Osteoblast (primary cell): ENCODE measurements at regions not wholly inside any gene's neighbourhood (a gene's known extent, or its start where the extent isn't known, plus 50 kb on each side); places are given as distances from the start of the nearest gene placed in this dataset.
A peak's percentile ranks its signal among the peaks of the same experiment; 100 is the strongest.
"Not testable (repeated sequence)": the region's sequence is repeated elsewhere in the genome, so short reads cannot be mapped to it uniquely, and the experiment has no call there.

ENCODE experiments used
- DNase-seq: peaks from one replicate; pipeline ENCODE4 v3.0.0; 2011; ENCODE audit warnings: low spot score, mixed read lengths; ENCODE audit not compliant: insufficient read length; ENCODE audit errors: missing footprints
- H2AFZ ChIP-seq: 2 replicates; pipeline ENCODE4 v1.6.0; 2011; ENCODE audit warnings: mild to moderate bottlenecking, low read length
- H3K27ac ChIP-seq: 2 replicates; pipeline ENCODE4 v1.5.1; 2011; ENCODE audit warnings: mild to moderate bottlenecking, low read depth, low read length, moderate library complexity
- H3K27me3 ChIP-seq: 2 replicates; pipeline ENCODE4 v1.6.0; 2012; ENCODE audit warnings: mild to moderate bottlenecking, control low read depth, inconsistent platforms, low read length, moderate library complexity; ENCODE audit not compliant: insufficient read depth
- H3K36me3 ChIP-seq: 2 replicates; pipeline ENCODE4 v1.5.1; 2011; ENCODE audit warnings: mild to moderate bottlenecking, low read length, control low read depth, moderate library complexity; ENCODE audit not compliant: insufficient read depth
- H3K4me1 ChIP-seq: 2 replicates; pipeline ENCODE4 v1.5.1; 2011; ENCODE audit warnings: mild to moderate bottlenecking, low read length, control low read depth, moderate library complexity; ENCODE audit not compliant: insufficient read depth
- H3K4me2 ChIP-seq: 2 replicates; pipeline ENCODE4 v1.6.0; 2011; ENCODE audit warnings: mild to moderate bottlenecking, low read length; ENCODE audit not compliant: insufficient read depth
- H3K4me3 ChIP-seq: fragments of 200-600 bp; sonication (generic); 3 replicates; pipeline ENCODE4 v1.5.1; 2012; ENCODE audit warnings: mild to moderate bottlenecking, low read length, inconsistent platforms; ENCODE audit not compliant: insufficient read depth
- H3K79me2 ChIP-seq: 2 replicates; pipeline ENCODE4 v1.6.0; 2012; ENCODE audit warnings: mild to moderate bottlenecking, low read length, control low read depth, inconsistent platforms; ENCODE audit not compliant: insufficient read depth
- H3K9me3 ChIP-seq: 2 replicates; pipeline ENCODE4 v1.5.1; 2011; ENCODE audit warnings: low read depth, low read length, control low read depth
- H4K20me1 ChIP-seq: 2 replicates; pipeline ENCODE4 v1.6.0; 2012; ENCODE audit warnings: mild to moderate bottlenecking, low read length, control low read depth; ENCODE audit not compliant: insufficient read depth
- TF ChIP-seq, protein P1 (sequence below): IDR thresholded peaks from 2 replicates; pipeline ENCODE4 v1.5.1; 2011; ENCODE audit warnings: mild to moderate bottlenecking, low read depth, low read length, moderate library complexity; ENCODE audit errors: extremely low read depth

DNA sequence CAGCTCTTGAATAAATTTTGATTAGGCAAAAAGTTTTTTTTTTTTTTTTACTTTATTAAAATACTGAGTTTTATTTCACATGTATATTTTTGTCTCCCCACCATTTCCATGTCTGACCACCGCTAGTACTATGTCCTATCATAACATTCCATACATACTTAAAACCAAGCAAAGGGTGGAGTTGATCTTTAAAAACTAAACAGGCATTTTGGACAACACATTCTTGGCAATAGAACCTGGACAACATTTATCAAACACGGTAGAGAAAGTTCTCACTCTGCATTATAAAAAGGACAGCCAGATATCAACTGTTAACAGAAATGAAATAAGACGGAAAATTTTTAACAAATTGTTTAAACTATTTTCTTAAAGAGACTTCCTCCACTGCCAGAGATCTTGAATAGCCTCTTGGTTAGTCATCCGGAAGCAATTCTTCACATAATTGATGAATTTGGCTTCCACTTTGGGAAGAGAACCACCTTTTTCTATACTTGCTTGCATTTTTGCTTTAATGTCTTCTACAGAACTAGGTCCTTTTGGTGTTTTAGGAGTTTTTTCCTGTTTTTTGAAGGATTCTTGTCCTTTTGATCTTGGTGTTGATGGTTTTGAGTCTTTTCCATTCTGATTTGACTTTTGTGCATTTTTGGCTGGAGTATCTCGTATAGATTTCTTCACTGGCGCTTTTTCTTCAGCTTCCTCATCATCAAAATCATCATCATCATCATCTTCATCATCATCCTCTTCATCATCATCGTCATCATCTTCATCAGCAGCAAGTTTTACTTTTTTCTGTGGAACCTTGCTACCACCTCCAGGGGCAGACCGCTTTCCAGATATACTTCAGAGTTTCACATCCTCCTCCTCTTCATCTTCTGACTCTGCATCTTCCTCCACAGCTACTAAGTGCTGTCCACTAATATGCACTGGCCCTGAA lies 58.7 kb downstream of the POU5F2 start:
- H2AFZ ChIP-seq, H3K9me3 ChIP-seq, H3K4me3 ChIP-seq, H3K27me3 ChIP-seq, H3K79me2 ChIP-seq, H4K20me1 ChIP-seq, DNase-seq, H3K36me3 ChIP-seq: not testable (repeated sequence)
- peak overlapping the region; percentile 48 for H3K27ac ChIP-seq
- peaks cover 16% of the 10 kb centered on the region for H3K4me1 ChIP-seq
- peak overlapping the region; percentile 30 for H3K4me2 ChIP-seq

DNA sequence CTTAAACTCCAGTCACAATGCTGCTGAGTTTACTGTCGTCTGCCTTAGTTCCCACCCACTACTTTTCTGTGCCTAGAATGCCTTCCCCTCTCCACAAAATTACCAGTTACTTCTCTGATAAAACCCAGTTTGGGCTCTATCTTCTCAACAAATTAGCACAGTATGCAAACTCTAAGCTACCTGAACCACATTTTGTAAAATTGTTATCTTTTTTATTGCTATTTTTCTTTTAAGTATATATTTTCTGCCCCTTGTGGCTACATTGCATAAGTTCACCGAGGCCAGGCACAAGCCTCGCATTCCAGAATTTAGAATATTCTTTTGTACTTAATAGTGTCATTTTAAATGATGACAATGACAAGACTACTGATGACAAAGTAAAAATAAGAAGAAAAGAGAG lies 60.0 kb downstream of the POU5F2 start:
- Histone ChIP-seq H4K20me1 (no peaks in the 10 kb centered on the region), H3K4me2 (no peak overlapping the region), H3K27me3 (no peaks in the 10 kb centered on the region), H3K27ac (no peak overlapping the region), H3K36me3 (no peaks in the 10 kb centered on the region), H3K79me2 (no peaks in the 10 kb centered on the region), H3K9me3 (no peaks in the 10 kb centered on the region), H3K4me3 (no peak overlapping the region), H2AFZ (no peak overlapping the region), H3K4me1 (peaks cover 28% of the 10 kb centered on the region)
- DNase-seq: no peak
- TF ChIP-seq, protein P1, sequence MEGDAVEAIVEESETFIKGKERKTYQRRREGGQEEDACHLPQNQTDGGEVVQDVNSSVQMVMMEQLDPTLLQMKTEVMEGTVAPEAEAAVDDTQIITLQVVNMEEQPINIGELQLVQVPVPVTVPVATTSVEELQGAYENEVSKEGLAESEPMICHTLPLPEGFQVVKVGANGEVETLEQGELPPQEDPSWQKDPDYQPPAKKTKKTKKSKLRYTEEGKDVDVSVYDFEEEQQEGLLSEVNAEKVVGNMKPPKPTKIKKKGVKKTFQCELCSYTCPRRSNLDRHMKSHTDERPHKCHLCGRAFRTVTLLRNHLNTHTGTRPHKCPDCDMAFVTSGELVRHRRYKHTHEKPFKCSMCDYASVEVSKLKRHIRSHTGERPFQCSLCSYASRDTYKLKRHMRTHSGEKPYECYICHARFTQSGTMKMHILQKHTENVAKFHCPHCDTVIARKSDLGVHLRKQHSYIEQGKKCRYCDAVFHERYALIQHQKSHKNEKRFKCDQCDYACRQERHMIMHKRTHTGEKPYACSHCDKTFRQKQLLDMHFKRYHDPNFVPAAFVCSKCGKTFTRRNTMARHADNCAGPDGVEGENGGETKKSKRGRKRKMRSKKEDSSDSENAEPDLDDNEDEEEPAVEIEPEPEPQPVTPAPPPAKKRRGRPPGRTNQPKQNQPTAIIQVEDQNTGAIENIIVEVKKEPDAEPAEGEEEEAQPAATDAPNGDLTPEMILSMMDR: peak; percentile 53

DNA sequence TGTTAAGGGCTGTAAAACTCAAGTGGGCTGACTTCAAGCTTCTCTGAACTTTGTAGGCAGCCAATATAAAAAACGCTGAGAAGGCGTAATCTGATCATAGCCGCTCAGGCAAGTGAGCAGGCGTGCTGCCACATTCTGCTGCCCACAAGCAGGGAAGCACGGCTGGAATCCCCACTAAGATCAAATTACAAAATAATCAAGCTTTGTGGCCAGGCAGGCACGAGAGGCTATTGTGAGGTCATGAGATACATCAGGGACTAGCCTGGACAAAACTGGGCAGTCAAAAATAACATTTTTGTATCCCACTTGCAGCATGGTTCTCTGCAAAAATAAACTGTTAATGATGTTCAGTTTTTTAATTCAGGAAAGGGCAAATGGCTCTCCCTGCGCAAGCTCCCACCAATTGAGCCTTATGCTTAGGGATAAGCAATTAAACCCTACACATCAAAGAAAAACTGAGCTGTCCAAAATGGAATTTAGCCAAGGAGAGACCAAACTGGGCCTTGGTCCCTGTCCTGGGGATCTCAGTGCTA lies 64.0 kb downstream of the POU5F2 start:
- no peak for DNase-seq
- Histone ChIP-seq H4K20me1 (no peaks in the 10 kb centered on the region), H3K36me3 (no peaks in the 10 kb centered on the region), H3K27me3 (no peaks in the 10 kb centered on the region), H3K79me2 (no peaks in the 10 kb centered on the region), H3K4me1 (peaks cover 28% of the 10 kb centered on the region), H3K4me2 (peak overlapping the region; percentile 49), H3K4me3 (no peak overlapping the region), H2AFZ (no peak overlapping the region), H3K9me3 (no peaks in the 10 kb centered on the region), H3K27ac (peak overlapping the region; percentile 39)
- TF ChIP-seq, protein P1: no peak

DNA sequence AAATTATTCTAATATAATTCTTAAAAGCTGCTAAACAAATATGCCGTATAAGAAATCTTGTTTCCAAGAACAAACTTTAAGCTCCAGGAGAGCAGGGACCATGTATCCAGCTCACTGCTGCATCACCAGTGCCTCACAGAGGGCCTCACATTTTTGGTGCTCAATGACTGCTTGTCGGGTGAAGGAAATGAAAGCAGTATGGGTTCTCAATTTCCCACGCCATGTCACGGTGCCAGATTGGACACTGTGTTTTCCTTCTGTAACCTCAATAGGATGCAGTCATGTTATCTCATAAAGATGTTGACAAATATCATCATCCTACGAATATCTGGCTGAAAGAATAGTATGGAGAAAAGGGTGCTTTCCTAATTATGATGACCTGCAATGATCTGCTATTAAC lies 64.7 kb downstream of the POU5F2 start:
- Histone ChIP-seq H3K4me1 (peaks cover 21% of the 10 kb centered on the region), H3K79me2 (no peaks in the 10 kb centered on the region), H3K4me2 (peak overlapping the region; percentile 49), H3K27me3 (no peaks in the 10 kb centered on the region), H4K20me1 (no peaks in the 10 kb centered on the region), H2AFZ (no peak overlapping the region), H3K9me3 (no peaks in the 10 kb centered on the region), H3K27ac (no peak overlapping the region), H3K36me3 (no peaks in the 10 kb centered on the region), H3K4me3 (no peak overlapping the region)
- TF ChIP-seq, protein P1: no peak
- DNase-seq: no peak
